HEK293T (cell line): ENCODE measurements at regions not wholly inside any gene's neighbourhood (a gene's known extent, or its start where the extent isn't known, plus 50 kb on each side); places are given as distances from the start of the nearest gene placed in this dataset.

Experiments used
- ARNT ChIP-seq: fragments of 450-650 bp; IDR thresholded peaks from 2 replicates; pipeline ENCODE4 v1.6.1; 2017; ENCODE audit warnings: mild to moderate bottlenecking
- BHLHE40 ChIP-seq: fragments of 450-650 bp; IDR thresholded peaks from 2 replicates; pipeline ENCODE4 v1.6.1; 2016; ENCODE audit warnings: mild to moderate bottlenecking, moderate library complexity, borderline replicate concordance
- CTBP1 ChIP-seq: fragments of 450-650 bp; IDR thresholded peaks from 2 replicates; pipeline ENCODE4 v1.6.1; 2016; ENCODE audit warnings: borderline replicate concordance
- ELF4 ChIP-seq: fragments of 450-650 bp; IDR thresholded peaks from 2 replicates; pipeline ENCODE4 v1.6.1; 2017; ENCODE audit warnings: antibody characterized with exemption
- FOXA1 ChIP-seq: fragments of 450-650 bp; IDR thresholded peaks from 2 replicates; pipeline ENCODE4 v1.6.1; 2016; ENCODE audit warnings: mild to moderate bottlenecking
- FOXK2 ChIP-seq: fragments of 450-650 bp; IDR thresholded peaks from 2 replicates; pipeline ENCODE4 v1.6.1; 2016; ENCODE audit warnings: mild to moderate bottlenecking
- FOXM1 ChIP-seq: fragments of 450-650 bp; IDR thresholded peaks from 2 replicates; pipeline ENCODE4 v1.6.1; 2017; ENCODE audit warnings: mild to moderate bottlenecking, borderline replicate concordance
- HDGF ChIP-seq: fragments of 450-650 bp; IDR thresholded peaks from 2 replicates; pipeline ENCODE4 v1.6.1; 2017; ENCODE audit warnings: antibody characterized with exemption, borderline replicate concordance
- L3MBTL2 ChIP-seq: fragments of 450-650 bp; conservative IDR thresholded peaks from 2 replicates; pipeline ENCODE4 v1.6.1; 2016; ENCODE audit warnings: mild to moderate bottlenecking
- NFRKB ChIP-seq: fragments of 450-650 bp; IDR thresholded peaks from 2 replicates; pipeline ENCODE4 v1.6.1; 2016; ENCODE audit warnings: mild to moderate bottlenecking, moderate library complexity
- SP1 ChIP-seq: fragments of 450-650 bp; IDR thresholded peaks from 2 replicates; pipeline ENCODE4 v1.6.1; 2017
- SUZ12 ChIP-seq: fragments of 450-650 bp; IDR thresholded peaks from 2 replicates; pipeline ENCODE4 v1.6.1; 2016; ENCODE audit warnings: mild to moderate bottlenecking
- TARDBP ChIP-seq: fragments of 450-650 bp; IDR thresholded peaks from 2 replicates; pipeline ENCODE4 v1.6.1; 2016
- ZNF384 ChIP-seq: fragments of 450-650 bp; IDR thresholded peaks from 2 replicates; pipeline ENCODE4 v1.6.1; 2016

DNA sequence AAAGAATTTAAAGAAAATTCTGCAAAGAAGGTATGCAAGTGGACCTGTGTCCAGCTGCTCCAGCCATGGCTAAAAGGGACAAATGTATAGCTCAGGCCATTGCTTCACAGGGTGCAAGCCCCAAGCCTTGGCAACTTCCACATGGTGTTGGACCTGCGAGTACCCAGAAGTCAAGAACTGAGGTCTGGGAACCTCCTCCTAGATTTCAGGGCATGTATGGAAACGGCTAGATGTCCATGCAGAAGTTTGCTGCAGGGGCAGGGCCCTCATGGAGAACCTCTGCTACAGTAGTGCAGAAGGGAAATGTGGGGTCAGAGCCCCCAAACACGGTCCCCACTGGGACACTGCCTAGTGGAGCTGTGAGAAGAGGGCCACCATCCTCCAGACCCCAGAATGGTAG, 284.0 kb upstream of the RAB6C start:
- no peak for TF ChIP-seq ELF4
- no peak for TF ChIP-seq TARDBP
- TF ChIP-seq FOXA1, result no peak
- TF ChIP-seq NFRKB, result no peak
- no peak for TF ChIP-seq FOXK2
- no peak for TF ChIP-seq FOXM1
- no peak for TF ChIP-seq L3MBTL2
- no peak for TF ChIP-seq SUZ12
- no peak for TF ChIP-seq SP1
- no peak for TF ChIP-seq HDGF
- no peak for TF ChIP-seq ARNT
- no peak for TF ChIP-seq BHLHE40
- TF ChIP-seq CTBP1, result no peak
- TF ChIP-seq ZNF384, result no peak
